SK-N-SH (cell line): ENCODE measurements at regions not wholly inside any gene's neighbourhood (a gene's known extent, or its start where the extent isn't known, plus 50 kb on each side); places are given as distances from the start of the nearest gene placed in this dataset.

Source experiments
- CTCF ChIA-PET: fragments of 300-600, 350-600 bp; formaldehyde crosslinking; extraction: SDS; loops from one replicate; lab custom pipeline; 2021; lab: Yijun Ruan, JAX
- POLR2A ChIA-PET: fragments of 350-600 bp; sonication (Branson Sonifier 250); formaldehyde crosslinking; extraction: SDS; loops from one replicate; lab custom pipeline; 2020; ENCODE audit warnings: antibody characterized with exemption, inconsistent platforms; lab: Yijun Ruan, JAX
- DNase-seq: peaks from one replicate; pipeline ENCODE4 v3.0.0; 2012
- H2AFZ ChIP-seq: fragments of 200-600 bp; sonication (generic); 2 replicates; pipeline ENCODE4 v1.8.1; 2016; ENCODE audit warnings: antibody characterized with exemption, mild to moderate bottlenecking, low read depth
- H3F3A ChIP-seq: fragments of 200-600 bp; sonication (generic); replicated peaks from 2 replicates; pipeline ENCODE3; 2016; ENCODE audit warnings: antibody characterized with exemption, mild to moderate bottlenecking; ENCODE audit not compliant: insufficient read depth
- H3K27ac ChIP-seq, 2 experiments: fragments of 200-500 bp in 1 of 2; fragments of 200-600 bp in 1 of 2; sonication (Bioruptor generic) in 1 of 2; sonication (generic), shearing (Covaris generic) in 1 of 2; 2 replicates each; pipeline versions ENCODE4 v1.5.1 to v1.6.1; 2014 to 2016; ENCODE audit warnings: low read depth in 2 of 2, inconsistent platforms in 1 of 2, low read length in 1 of 2, mild to moderate bottlenecking in 1 of 2, mixed read lengths in 1 of 2
- H3K27me3 ChIP-seq: fragments of 200-600 bp; sonication (generic), shearing (Covaris generic); 2 replicates; pipeline ENCODE4 v1.6.1; 2016; ENCODE audit warnings: mixed run types; ENCODE audit not compliant: insufficient read depth
- H3K36me3 ChIP-seq, 2 experiments: fragments of 200-500 bp in 1 of 2; fragments of 200-600 bp in 1 of 2; sonication (Bioruptor generic) in 1 of 2; sonication (generic) in 1 of 2; replicated peaks in 1 of 2; 2 replicates each; pipeline versions ENCODE3 to v1.5.1; 2014 to 2016; ENCODE audit warnings: low read length in 1 of 2, mild to moderate bottlenecking in 1 of 2; ENCODE audit not compliant: insufficient read depth in 2 of 2, control insufficient read depth in 1 of 2
- H3K4me1 ChIP-seq, 2 experiments: fragments of 200-500 bp in 1 of 2; fragments of 200-600 bp in 1 of 2; sonication (Bioruptor generic) in 1 of 2; sonication (generic), shearing (Covaris generic) in 1 of 2; 2 replicates each; pipeline versions ENCODE4 v1.5.1 to v1.6.1; 2014 to 2016; ENCODE audit warnings: low read depth in 1 of 2, low read length in 1 of 2, mixed run types in 1 of 2; ENCODE audit not compliant: insufficient read depth in 2 of 2, control insufficient read depth in 1 of 2
- H3K4me2 ChIP-seq: fragments of 200-600 bp; sonication (generic), shearing (Covaris generic); 2 replicates; pipeline ENCODE4 v1.6.1; 2017; ENCODE audit warnings: mixed run types
- H3K4me3 ChIP-seq, 2 experiments: fragments of 200-500 bp in 1 of 2; fragments of 200-600 bp in 1 of 2; sonication (Bioruptor generic) in 1 of 2; sonication (generic), shearing (Covaris generic) in 1 of 2; 2 replicates each; pipeline versions ENCODE4 v1.5.1 to v1.8.1; 2014 to 2016; ENCODE audit warnings: low read depth in 2 of 2, inconsistent platforms in 1 of 2, low read length in 1 of 2, mild to moderate bottlenecking in 1 of 2, mixed read lengths in 1 of 2, moderate library complexity in 1 of 2
- H3K79me2 ChIP-seq: fragments of 200-600 bp; sonication (generic); 2 replicates; pipeline ENCODE4 v1.8.1; 2017; ENCODE audit warnings: mild to moderate bottlenecking; ENCODE audit not compliant: insufficient read depth
- H3K9ac ChIP-seq: fragments of 200-600 bp; sonication (generic); 2 replicates; pipeline ENCODE4 v1.6.1; 2017; ENCODE audit warnings: mixed run types
- H3K9me2 ChIP-seq: fragments of 200-600 bp; sonication (generic); 2 replicates; pipeline ENCODE4 v1.6.1; 2017; ENCODE audit warnings: mixed run types
- H3K9me3 ChIP-seq: fragments of 200-600 bp; sonication (generic); 2 replicates; pipeline ENCODE4 v1.6.1; 2017; ENCODE audit warnings: mixed run types, mild to moderate bottlenecking, moderate library complexity
- H4K20me1 ChIP-seq: fragments of 200-600 bp; sonication (generic); 2 replicates; pipeline ENCODE4 v1.6.1; 2017; ENCODE audit warnings: mild to moderate bottlenecking, mixed run types; ENCODE audit not compliant: insufficient read depth
- CHD2 ChIP-seq: fragments of 150-350 bp; IDR thresholded peaks from 2 replicates; pipeline ENCODE4 v1.6.1; 2018; ENCODE audit warnings: low read length; ENCODE audit not compliant: partially characterized antibody
- FOSL2 ChIP-seq: IDR thresholded peaks from 2 replicates; pipeline ENCODE4 v1.4.0; 2012; ENCODE audit warnings: low read depth, mild to moderate bottlenecking, moderate library complexity, borderline replicate concordance
- GATA2 ChIP-seq: sonication (generic); formaldehyde crosslinking; IDR thresholded peaks from 2 replicates; pipeline ENCODE4 v1.5.0; 2020; ENCODE audit warnings: mild to moderate bottlenecking, missing genetic modification reagents
- MXI1 ChIP-seq: IDR thresholded peaks from 2 replicates; pipeline ENCODE4 v1.6.1; 2012; ENCODE audit warnings: mild to moderate bottlenecking, low read depth, low read length, improper control_type of control experiment
- RCOR1 ChIP-seq: fragments of 150-350 bp; IDR thresholded peaks from 2 replicates; pipeline ENCODE4 v1.6.1; 2017; ENCODE audit warnings: antibody characterized with exemption, low read length
- RFX5 ChIP-seq: IDR thresholded peaks from 2 replicates; pipeline ENCODE4 v1.6.1; 2012; ENCODE audit warnings: mild to moderate bottlenecking, improper control_type of control experiment, low read length
- TAF1 ChIP-seq: IDR thresholded peaks from 2 replicates; pipeline ENCODE4 v1.6.1; 2012; ENCODE audit warnings: low read depth, mild to moderate bottlenecking, low read length, moderate library complexity, borderline replicate concordance
- YY1 ChIP-seq: IDR thresholded peaks from 2 replicates; pipeline ENCODE4 v1.4.0; 2012; ENCODE audit warnings: low read depth, mild to moderate bottlenecking
- whole genome bisulfite sequencing: methylation state at CpG from one replicate; pipeline ENCODE4 v1.1.6; 2017; ENCODE audit warnings: low lambda C conversion rate; 5-methylcytosine and 5-hydroxymethylcytosine counted together
- TF ChIP-seq, protein P1 (sequence below): fragments of 200-600 bp; sonication (generic); IDR thresholded peaks from 2 replicates; pipeline ENCODE4 v1.6.1; 2017; ENCODE audit warnings: antibody characterized with exemption, mild to moderate bottlenecking, moderate library complexity
- TF ChIP-seq, protein P2 (sequence below): fragments of 150-350 bp; IDR thresholded peaks from 2 replicates; pipeline ENCODE4 v1.6.1; 2016; ENCODE audit warnings: mild to moderate bottlenecking, low read depth, low read length
- TF ChIP-seq, protein P3 (sequence below): IDR thresholded peaks from 2 replicates; pipeline ENCODE4 v1.6.1; 2012; ENCODE audit warnings: mild to moderate bottlenecking, low read depth, low read length, moderate library complexity
- TF ChIP-seq, protein P4 (sequence below): IDR thresholded peaks from 2 replicates; pipeline ENCODE4 v1.4.0; 2012; ENCODE audit warnings: low read depth, borderline replicate concordance

DNA sequence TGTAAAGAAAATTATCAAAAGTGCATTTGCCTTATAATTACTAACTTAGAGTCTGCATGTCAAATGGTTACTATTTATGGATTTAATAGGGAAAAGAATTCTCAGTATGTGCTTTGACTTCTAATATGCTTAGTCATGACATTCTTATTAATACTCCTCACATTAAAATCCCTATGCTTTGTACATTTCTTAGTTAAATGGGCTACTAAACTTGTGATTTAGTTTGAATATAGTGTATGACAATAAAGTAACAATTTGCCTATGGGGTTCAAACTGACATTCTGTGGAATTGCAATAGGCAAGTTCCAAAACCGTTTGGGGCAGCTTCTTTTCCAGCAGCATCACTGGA is 361.9 kb upstream of the TMTC1 start:
- TF ChIP-seq TAF1 = no peak
- no peak for TF ChIP-seq FOSL2
- TF ChIP-seq RCOR1 = no peak
- TF ChIP-seq, protein P1, sequence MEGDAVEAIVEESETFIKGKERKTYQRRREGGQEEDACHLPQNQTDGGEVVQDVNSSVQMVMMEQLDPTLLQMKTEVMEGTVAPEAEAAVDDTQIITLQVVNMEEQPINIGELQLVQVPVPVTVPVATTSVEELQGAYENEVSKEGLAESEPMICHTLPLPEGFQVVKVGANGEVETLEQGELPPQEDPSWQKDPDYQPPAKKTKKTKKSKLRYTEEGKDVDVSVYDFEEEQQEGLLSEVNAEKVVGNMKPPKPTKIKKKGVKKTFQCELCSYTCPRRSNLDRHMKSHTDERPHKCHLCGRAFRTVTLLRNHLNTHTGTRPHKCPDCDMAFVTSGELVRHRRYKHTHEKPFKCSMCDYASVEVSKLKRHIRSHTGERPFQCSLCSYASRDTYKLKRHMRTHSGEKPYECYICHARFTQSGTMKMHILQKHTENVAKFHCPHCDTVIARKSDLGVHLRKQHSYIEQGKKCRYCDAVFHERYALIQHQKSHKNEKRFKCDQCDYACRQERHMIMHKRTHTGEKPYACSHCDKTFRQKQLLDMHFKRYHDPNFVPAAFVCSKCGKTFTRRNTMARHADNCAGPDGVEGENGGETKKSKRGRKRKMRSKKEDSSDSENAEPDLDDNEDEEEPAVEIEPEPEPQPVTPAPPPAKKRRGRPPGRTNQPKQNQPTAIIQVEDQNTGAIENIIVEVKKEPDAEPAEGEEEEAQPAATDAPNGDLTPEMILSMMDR = no peak
- TF ChIP-seq, protein P2, sequence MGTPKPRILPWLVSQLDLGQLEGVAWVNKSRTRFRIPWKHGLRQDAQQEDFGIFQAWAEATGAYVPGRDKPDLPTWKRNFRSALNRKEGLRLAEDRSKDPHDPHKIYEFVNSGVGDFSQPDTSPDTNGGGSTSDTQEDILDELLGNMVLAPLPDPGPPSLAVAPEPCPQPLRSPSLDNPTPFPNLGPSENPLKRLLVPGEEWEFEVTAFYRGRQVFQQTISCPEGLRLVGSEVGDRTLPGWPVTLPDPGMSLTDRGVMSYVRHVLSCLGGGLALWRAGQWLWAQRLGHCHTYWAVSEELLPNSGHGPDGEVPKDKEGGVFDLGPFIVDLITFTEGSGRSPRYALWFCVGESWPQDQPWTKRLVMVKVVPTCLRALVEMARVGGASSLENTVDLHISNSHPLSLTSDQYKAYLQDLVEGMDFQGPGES = no peak
- TF ChIP-seq, protein P3, sequence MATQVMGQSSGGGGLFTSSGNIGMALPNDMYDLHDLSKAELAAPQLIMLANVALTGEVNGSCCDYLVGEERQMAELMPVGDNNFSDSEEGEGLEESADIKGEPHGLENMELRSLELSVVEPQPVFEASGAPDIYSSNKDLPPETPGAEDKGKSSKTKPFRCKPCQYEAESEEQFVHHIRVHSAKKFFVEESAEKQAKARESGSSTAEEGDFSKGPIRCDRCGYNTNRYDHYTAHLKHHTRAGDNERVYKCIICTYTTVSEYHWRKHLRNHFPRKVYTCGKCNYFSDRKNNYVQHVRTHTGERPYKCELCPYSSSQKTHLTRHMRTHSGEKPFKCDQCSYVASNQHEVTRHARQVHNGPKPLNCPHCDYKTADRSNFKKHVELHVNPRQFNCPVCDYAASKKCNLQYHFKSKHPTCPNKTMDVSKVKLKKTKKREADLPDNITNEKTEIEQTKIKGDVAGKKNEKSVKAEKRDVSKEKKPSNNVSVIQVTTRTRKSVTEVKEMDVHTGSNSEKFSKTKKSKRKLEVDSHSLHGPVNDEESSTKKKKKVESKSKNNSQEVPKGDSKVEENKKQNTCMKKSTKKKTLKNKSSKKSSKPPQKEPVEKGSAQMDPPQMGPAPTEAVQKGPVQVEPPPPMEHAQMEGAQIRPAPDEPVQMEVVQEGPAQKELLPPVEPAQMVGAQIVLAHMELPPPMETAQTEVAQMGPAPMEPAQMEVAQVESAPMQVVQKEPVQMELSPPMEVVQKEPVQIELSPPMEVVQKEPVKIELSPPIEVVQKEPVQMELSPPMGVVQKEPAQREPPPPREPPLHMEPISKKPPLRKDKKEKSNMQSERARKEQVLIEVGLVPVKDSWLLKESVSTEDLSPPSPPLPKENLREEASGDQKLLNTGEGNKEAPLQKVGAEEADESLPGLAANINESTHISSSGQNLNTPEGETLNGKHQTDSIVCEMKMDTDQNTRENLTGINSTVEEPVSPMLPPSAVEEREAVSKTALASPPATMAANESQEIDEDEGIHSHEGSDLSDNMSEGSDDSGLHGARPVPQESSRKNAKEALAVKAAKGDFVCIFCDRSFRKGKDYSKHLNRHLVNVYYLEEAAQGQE = no peak
- TF ChIP-seq, protein P4, sequence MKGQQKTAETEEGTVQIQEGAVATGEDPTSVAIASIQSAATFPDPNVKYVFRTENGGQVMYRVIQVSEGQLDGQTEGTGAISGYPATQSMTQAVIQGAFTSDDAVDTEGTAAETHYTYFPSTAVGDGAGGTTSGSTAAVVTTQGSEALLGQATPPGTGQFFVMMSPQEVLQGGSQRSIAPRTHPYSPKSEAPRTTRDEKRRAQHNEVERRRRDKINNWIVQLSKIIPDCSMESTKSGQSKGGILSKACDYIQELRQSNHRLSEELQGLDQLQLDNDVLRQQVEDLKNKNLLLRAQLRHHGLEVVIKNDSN = no peak
- no peak for TF ChIP-seq CHD2
- TF ChIP-seq GATA2 = no peak
- TF ChIP-seq MXI1 = no peak
- no peak for TF ChIP-seq YY1
- TF ChIP-seq RFX5 = no peak
- no peaks in the 10 kb centered on the region for H3K9me2 ChIP-seq
- H2AFZ ChIP-seq = no peak overlapping the region
- peaks cover 0 to 17% of the 10 kb centered on the region in 2 experiments; a peak in 1 of 4 replicates for H3K4me1 ChIP-seq
- no peaks in the 10 kb centered on the region for H3K9me3 ChIP-seq
- DNase-seq = no peak
- POLR2A ChIA-PET = no interaction called here
- CTCF ChIA-PET = no interaction called here
- no peak overlapping the region for H3K9ac ChIP-seq
- no peak overlapping the region for H3K4me2 ChIP-seq
- no peaks in the 10 kb centered on the region for H4K20me1 ChIP-seq
- H3K4me3 ChIP-seq = no peak overlapping the region
- H3F3A ChIP-seq = no peaks in the 10 kb centered on the region
- no peaks in the 10 kb centered on the region for H3K79me2 ChIP-seq
- H3K27me3 ChIP-seq = no peaks in the 10 kb centered on the region
- H3K27ac ChIP-seq = no peak overlapping the region
- WGBS = 11% methylated on average over 1 of the region's 1 CpG
- no peaks in the 10 kb centered on the region for H3K36me3 ChIP-seq
